ENCODE measurements at regions not wholly inside any gene's neighbourhood (a gene's known extent, or its start where the extent isn't known, plus 50 kb on each side); places are given as distances from the start of the nearest gene placed in this dataset.

GRCh38 chr7:27412164-27412563 lies 169.6 kb downstream of the EVX1 start:
- TF ChIP-seq MAX (IDR thresholded peaks at IDR 0.05): no peak
- TF ChIP-seq FOXM1 (IDR thresholded peaks at IDR 0.05; ENCODE audit: borderline replicate concordance, low read depth): no peak
- TF ChIP-seq RAD21 (IDR thresholded peaks at IDR 0.05; ENCODE audit: low read depth): no peak
- TF ChIP-seq USF1 (IDR thresholded peaks at IDR 0.05): no peak
- no peak for TF ChIP-seq YY1 (IDR thresholded peaks at IDR 0.05; ENCODE audit: low read depth)
- no peak for TF ChIP-seq TAF1 (IDR thresholded peaks at IDR 0.05; ENCODE audit: low read depth)
- TF ChIP-seq ZBTB7A (IDR thresholded peaks at IDR 0.05; ENCODE audit: low read depth): no peak
- TF ChIP-seq CEBPB (IDR thresholded peaks at IDR 0.05): no peak
- no peak for TF ChIP-seq TCF12 (IDR thresholded peaks at IDR 0.05; ENCODE audit: low read depth)
- no peak for TF ChIP-seq CREB1 (IDR thresholded peaks at IDR 0.05; ENCODE audit: low read depth)
- no peak for TF ChIP-seq NFIC (IDR thresholded peaks at IDR 0.05)
- TF ChIP-seq EP300 (IDR thresholded peaks at IDR 0.05; ENCODE audit: borderline replicate concordance): no peak

- TF ChIP-seq TEAD4 (IDR thresholded peaks at IDR 0.05): no peak
- no peak for TF ChIP-seq TCF12 (IDR thresholded peaks at IDR 0.05; ENCODE audit: low read depth)
- TF ChIP-seq EP300 (IDR thresholded peaks at IDR 0.05; ENCODE audit: borderline replicate concordance): no peak
- no peak for TF ChIP-seq TAF1 (IDR thresholded peaks at IDR 0.05; ENCODE audit: low read depth)
- no peak for TF ChIP-seq RAD21 (IDR thresholded peaks at IDR 0.05; ENCODE audit: low read depth)
- no peak for TF ChIP-seq USF1 (IDR thresholded peaks at IDR 0.05)
- TF ChIP-seq YY1 (IDR thresholded peaks at IDR 0.05; ENCODE audit: low read depth): no peak
- TF ChIP-seq MAX (IDR thresholded peaks at IDR 0.05): no peak
These were observed 175.9 kb downstream of the EVX1 start for GRCh38 chr7:27418541-27418940.

- TF ChIP-seq YY1 (IDR thresholded peaks at IDR 0.05; ENCODE audit: low read depth) (no peak), RAD21 (IDR thresholded peaks at IDR 0.05; ENCODE audit: low read depth) (no peak), TEAD4 (IDR thresholded peaks at IDR 0.05) (no peak), FOXM1 (IDR thresholded peaks at IDR 0.05; ENCODE audit: borderline replicate concordance, low read depth) (no peak)
These were observed 177.1 kb downstream of the EVX1 start for GRCh38 chr7:27419581-27420177.

- TF ChIP-seq REST (IDR thresholded peaks at IDR 0.05; ENCODE audit: low read depth) (no peak), EGR1 (IDR thresholded peaks at IDR 0.05) (no peak), USF1 (IDR thresholded peaks at IDR 0.05) (no peak), RAD21 (IDR thresholded peaks at IDR 0.05; ENCODE audit: low read depth) (no peak), ZBTB7A (IDR thresholded peaks at IDR 0.05; ENCODE audit: low read depth) (no peak), TEAD4 (IDR thresholded peaks at IDR 0.05) (no peak), TCF12 (IDR thresholded peaks at IDR 0.05; ENCODE audit: low read depth) (no peak), YY1 (IDR thresholded peaks at IDR 0.05; ENCODE audit: low read depth) (no peak), FOXM1 (IDR thresholded peaks at IDR 0.05; ENCODE audit: borderline replicate concordance, low read depth) (no peak), TAF1 (IDR thresholded peaks at IDR 0.05; ENCODE audit: low read depth) (no peak), MAX (IDR thresholded peaks at IDR 0.05) (no peak), NFIC (IDR thresholded peaks at IDR 0.05) (no peak), EP300 (IDR thresholded peaks at IDR 0.05; ENCODE audit: borderline replicate concordance) (no peak), CEBPB (IDR thresholded peaks at IDR 0.05) (no peak), CREB1 (IDR thresholded peaks at IDR 0.05; ENCODE audit: low read depth) (no peak)
These were observed 178.1 kb downstream of the EVX1 start for GRCh38 chr7:27420702-27421101.

GRCh38 chr7:27423290-27423689 lies 180.7 kb downstream of the EVX1 start:
- no peak for TF ChIP-seq TEAD4 (IDR thresholded peaks at IDR 0.05)

GRCh38 chr7:27423821-27424220 lies 181.2 kb downstream of the EVX1 start:
- TF ChIP-seq ZBTB7A (IDR thresholded peaks at IDR 0.05; ENCODE audit: low read depth): no peak
- no peak for TF ChIP-seq CREB1 (IDR thresholded peaks at IDR 0.05; ENCODE audit: low read depth)
- TF ChIP-seq REST (IDR thresholded peaks at IDR 0.05; ENCODE audit: low read depth): no peak
- TF ChIP-seq EGR1 (IDR thresholded peaks at IDR 0.05): no peak
- no peak for TF ChIP-seq TAF1 (IDR thresholded peaks at IDR 0.05; ENCODE audit: low read depth)
- TF ChIP-seq CEBPB (IDR thresholded peaks at IDR 0.05): no peak
- TF ChIP-seq FOXM1 (IDR thresholded peaks at IDR 0.05; ENCODE audit: borderline replicate concordance, low read depth): no peak
- no peak for TF ChIP-seq USF1 (IDR thresholded peaks at IDR 0.05)
- no peak for TF ChIP-seq TCF12 (IDR thresholded peaks at IDR 0.05; ENCODE audit: low read depth)
- no peak for TF ChIP-seq TEAD4 (IDR thresholded peaks at IDR 0.05)
- TF ChIP-seq EP300 (IDR thresholded peaks at IDR 0.05; ENCODE audit: borderline replicate concordance): no peak
- TF ChIP-seq MAX (IDR thresholded peaks at IDR 0.05): no peak
- no peak for TF ChIP-seq RAD21 (IDR thresholded peaks at IDR 0.05; ENCODE audit: low read depth)
- no peak for TF ChIP-seq NFIC (IDR thresholded peaks at IDR 0.05)
- TF ChIP-seq YY1 (IDR thresholded peaks at IDR 0.05; ENCODE audit: low read depth): no peak
